Loucy (cell line): ENCODE measurements at regions not wholly inside any gene's neighbourhood (a gene's known extent, or its start where the extent isn't known, plus 50 kb on each side); places are given as distances from the start of the nearest gene placed in this dataset.

Experiments used
- H2AFZ ChIP-seq: fragments of 200-600 bp; sonication (generic); 2 replicates; pipeline ENCODE4 v1.6.0; 2016; ENCODE audit warnings: antibody characterized with exemption, mild to moderate bottlenecking, low read length, moderate library complexity
- H3F3A ChIP-seq: fragments of 200-600 bp; 2 replicates; pipeline ENCODE4 v1.6.0; 2016; ENCODE audit warnings: antibody characterized with exemption, low read depth, mild to moderate bottlenecking
- H3K27me3 ChIP-seq: fragments of 200-600 bp; sonication (generic); 2 replicates; pipeline ENCODE4 v1.6.1; 2014; ENCODE audit warnings: low read length, mild to moderate bottlenecking; ENCODE audit not compliant: insufficient read depth, poor library complexity, severe bottlenecking
- H3K36me3 ChIP-seq: fragments of 200-600 bp; sonication (generic); 2 replicates; pipeline ENCODE4 v1.6.1; 2016; ENCODE audit warnings: low read length; ENCODE audit not compliant: insufficient read depth
- H3K4me1 ChIP-seq: fragments of 200-600 bp; sonication (generic); 2 replicates; pipeline ENCODE4 v1.5.1; 2014; ENCODE audit warnings: low read length, mild to moderate bottlenecking; ENCODE audit not compliant: insufficient read depth, poor library complexity, severe bottlenecking
- H3K4me2 ChIP-seq: fragments of 200-600 bp; sonication (generic); 2 replicates; pipeline ENCODE4 v1.6.0; 2014; ENCODE audit warnings: antibody characterized with exemption, low read length, low read depth, mild to moderate bottlenecking; ENCODE audit not compliant: poor library complexity, severe bottlenecking
- H3K4me3 ChIP-seq: fragments of 200-600 bp; sonication (generic); 2 replicates; pipeline ENCODE4 v1.5.1; 2014; ENCODE audit warnings: low read length, mild to moderate bottlenecking, mixed read lengths; ENCODE audit not compliant: poor library complexity, severe bottlenecking
- H3K79me2 ChIP-seq: fragments of 200-600 bp; sonication (generic); 2 replicates; pipeline ENCODE4 v1.6.1; 2014; ENCODE audit warnings: low read length; ENCODE audit not compliant: insufficient read depth
- H3K9ac ChIP-seq: fragments of 200-600 bp; sonication (generic); 2 replicates; pipeline ENCODE4 v1.6.0; 2014; ENCODE audit warnings: mild to moderate bottlenecking, low read depth, low read length, moderate library complexity; ENCODE audit not compliant: poor library complexity, severe bottlenecking
- H3K9me2 ChIP-seq: fragments of 200-600 bp; sonication (generic); replicated peaks from 2 replicates; pipeline ENCODE4 v1.6.1; 2016; ENCODE audit warnings: low read depth, low read length, mixed read lengths
- H3K9me3 ChIP-seq: fragments of 200-600 bp; sonication (generic); 2 replicates; pipeline ENCODE4 v1.6.1; 2014; ENCODE audit warnings: mild to moderate bottlenecking, antibody characterized with exemption, low read length, low read depth; ENCODE audit not compliant: insufficient read depth
- H4K20me1 ChIP-seq: fragments of 200-600 bp; sonication (generic); 2 replicates; pipeline ENCODE4 v1.6.0; 2014; ENCODE audit warnings: antibody characterized with exemption, low read length, mild to moderate bottlenecking; ENCODE audit not compliant: insufficient read depth, poor library complexity, severe bottlenecking
- EZH2phosphoT487 ChIP-seq: fragments of 200-600 bp; IDR thresholded peaks from 2 replicates; pipeline ENCODE4 v1.6.1; 2018; ENCODE audit warnings: antibody characterized with exemption, mild to moderate bottlenecking, moderate library complexity, borderline replicate concordance
- TF ChIP-seq, protein P1 (sequence below): fragments of 200-600 bp; sonication (generic); conservative IDR thresholded peaks from 2 replicates; pipeline ENCODE4 v1.5.1; 2014; ENCODE audit warnings: mild to moderate bottlenecking, antibody characterized with exemption, low read length

GRCh38 chr5:98292496-98292895 lies 481.0 kb upstream of the RGMB start:
- no peak overlapping the region for H3K4me3 ChIP-seq
- TF ChIP-seq, protein P1, sequence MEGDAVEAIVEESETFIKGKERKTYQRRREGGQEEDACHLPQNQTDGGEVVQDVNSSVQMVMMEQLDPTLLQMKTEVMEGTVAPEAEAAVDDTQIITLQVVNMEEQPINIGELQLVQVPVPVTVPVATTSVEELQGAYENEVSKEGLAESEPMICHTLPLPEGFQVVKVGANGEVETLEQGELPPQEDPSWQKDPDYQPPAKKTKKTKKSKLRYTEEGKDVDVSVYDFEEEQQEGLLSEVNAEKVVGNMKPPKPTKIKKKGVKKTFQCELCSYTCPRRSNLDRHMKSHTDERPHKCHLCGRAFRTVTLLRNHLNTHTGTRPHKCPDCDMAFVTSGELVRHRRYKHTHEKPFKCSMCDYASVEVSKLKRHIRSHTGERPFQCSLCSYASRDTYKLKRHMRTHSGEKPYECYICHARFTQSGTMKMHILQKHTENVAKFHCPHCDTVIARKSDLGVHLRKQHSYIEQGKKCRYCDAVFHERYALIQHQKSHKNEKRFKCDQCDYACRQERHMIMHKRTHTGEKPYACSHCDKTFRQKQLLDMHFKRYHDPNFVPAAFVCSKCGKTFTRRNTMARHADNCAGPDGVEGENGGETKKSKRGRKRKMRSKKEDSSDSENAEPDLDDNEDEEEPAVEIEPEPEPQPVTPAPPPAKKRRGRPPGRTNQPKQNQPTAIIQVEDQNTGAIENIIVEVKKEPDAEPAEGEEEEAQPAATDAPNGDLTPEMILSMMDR, result no peak
- TF ChIP-seq EZH2phosphoT487, result no peak
- no peaks in the 10 kb centered on the region for H3F3A ChIP-seq
- H3K27me3 ChIP-seq, result no peaks in the 10 kb centered on the region
- H2AFZ ChIP-seq, result no peak overlapping the region
- no peak overlapping the region for H3K9ac ChIP-seq
- no peaks in the 10 kb centered on the region for H3K4me1 ChIP-seq
- no peaks in the 10 kb centered on the region for H3K9me2 ChIP-seq
- no peaks in the 10 kb centered on the region for H3K79me2 ChIP-seq
- no peaks in the 10 kb centered on the region for H4K20me1 ChIP-seq
- H3K4me2 ChIP-seq, result no peak overlapping the region
- no peaks in the 10 kb centered on the region for H3K36me3 ChIP-seq
- no peaks in the 10 kb centered on the region for H3K9me3 ChIP-seq

- Histone ChIP-seq H3K79me2 (no peaks in the 10 kb centered on the region), H3K9me2 (no peaks in the 10 kb centered on the region), H4K20me1 (no peaks in the 10 kb centered on the region), H3K27me3 (no peaks in the 10 kb centered on the region), H3K4me2 (no peak overlapping the region), H3K4me1 (no peaks in the 10 kb centered on the region), H3K36me3 (no peaks in the 10 kb centered on the region), H3K4me3 (no peak overlapping the region), H2AFZ (no peak overlapping the region), H3K9ac (no peak overlapping the region), H3F3A (no peaks in the 10 kb centered on the region), H3K9me3 (no peaks in the 10 kb centered on the region)
- TF ChIP-seq EZH2phosphoT487, result no peak
- TF ChIP-seq, protein P1, result no peak
Measured at GRCh38 chr5:98296426-98296825, 477.0 kb upstream of the RGMB start.

- TF ChIP-seq, protein P1, result no peak
- no peak for TF ChIP-seq EZH2phosphoT487
- Histone ChIP-seq H3K79me2 (no peaks in the 10 kb centered on the region), H3K4me2 (no peak overlapping the region), H4K20me1 (no peaks in the 10 kb centered on the region), H3K9ac (no peak overlapping the region), H3K9me2 (no peaks in the 10 kb centered on the region), H2AFZ (no peak overlapping the region), H3K27me3 (no peaks in the 10 kb centered on the region), H3K36me3 (no peaks in the 10 kb centered on the region), H3F3A (no peaks in the 10 kb centered on the region), H3K4me1 (no peaks in the 10 kb centered on the region), H3K4me3 (no peak overlapping the region), H3K9me3 (no peaks in the 10 kb centered on the region)
Measured at GRCh38 chr5:98299435-98299834, 474.0 kb upstream of the RGMB start.
